Right ventricle myocardium inferior (tissue), 1 donor: ENCODE measurements at regions not wholly inside any gene's neighbourhood (a gene's known extent, or its start where the extent isn't known, plus 50 kb on each side); places are given as distances from the start of the nearest gene placed in this dataset.

Experiments used
- ATAC-seq: fragments of 200-7000 bp; cut with Tn5 transposase; one replicate; pipeline ENCODE4 v1.9.1; 2020; ENCODE audit warnings: mild to moderate bottlenecking, moderate library complexity
- DNase-seq: peaks from one replicate; pipeline ENCODE4 v3.0.0; 2021; ENCODE audit errors: missing footprints
- intact Hi-C: fragments of 100-400 bp; cut with DNase I; formaldehyde crosslinking; loops from one replicate; pipeline ENCODE4 v1.11.0; 2022
- donor health status: DM: no; HTN: yes; CAD: no; lungs with severe emphysema.

DNA sequence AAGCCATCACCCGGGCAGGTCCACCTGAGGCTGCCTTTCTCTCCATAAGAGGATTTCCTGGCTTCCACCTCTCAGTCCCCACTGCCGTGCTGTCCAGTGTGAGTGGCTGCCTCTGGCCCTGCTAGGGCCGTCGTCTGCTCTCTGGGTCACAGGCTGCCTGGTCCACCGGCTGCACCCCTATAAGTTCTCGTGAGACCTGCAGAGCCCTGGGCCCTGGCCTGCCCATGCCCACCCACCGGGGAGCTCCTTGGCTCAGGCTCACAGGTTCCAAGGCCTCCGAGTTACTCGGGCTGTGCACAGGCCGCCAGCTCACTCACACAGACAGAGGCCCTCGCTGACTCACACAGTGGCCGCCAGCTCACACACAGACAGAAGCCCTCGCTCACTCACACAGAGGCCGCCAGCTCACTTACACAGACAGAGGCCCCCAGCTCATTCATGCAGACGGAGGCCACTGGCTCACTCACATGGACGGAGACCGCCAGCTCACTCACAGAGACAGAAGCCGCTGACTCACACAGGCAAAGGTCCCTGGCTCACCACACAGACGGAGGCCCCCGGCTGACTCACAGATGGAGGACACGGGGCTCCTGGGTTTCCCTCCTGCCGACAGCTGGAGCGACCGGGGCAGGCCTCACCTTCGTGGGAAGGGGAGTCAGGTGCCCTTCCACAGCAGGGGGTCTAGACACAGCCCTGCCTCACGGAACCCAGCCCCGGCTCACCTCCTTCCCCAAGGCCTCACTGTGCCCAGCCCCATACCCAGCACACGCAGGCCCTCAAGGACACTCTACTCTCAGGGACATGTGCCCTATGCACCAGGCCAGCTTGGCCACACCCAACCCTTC lies 334.1 kb upstream of the MYT1L start:
- no peak for DNase-seq
- intact Hi-C loops, result no loop called here
- no peak for ATAC-seq

DNA sequence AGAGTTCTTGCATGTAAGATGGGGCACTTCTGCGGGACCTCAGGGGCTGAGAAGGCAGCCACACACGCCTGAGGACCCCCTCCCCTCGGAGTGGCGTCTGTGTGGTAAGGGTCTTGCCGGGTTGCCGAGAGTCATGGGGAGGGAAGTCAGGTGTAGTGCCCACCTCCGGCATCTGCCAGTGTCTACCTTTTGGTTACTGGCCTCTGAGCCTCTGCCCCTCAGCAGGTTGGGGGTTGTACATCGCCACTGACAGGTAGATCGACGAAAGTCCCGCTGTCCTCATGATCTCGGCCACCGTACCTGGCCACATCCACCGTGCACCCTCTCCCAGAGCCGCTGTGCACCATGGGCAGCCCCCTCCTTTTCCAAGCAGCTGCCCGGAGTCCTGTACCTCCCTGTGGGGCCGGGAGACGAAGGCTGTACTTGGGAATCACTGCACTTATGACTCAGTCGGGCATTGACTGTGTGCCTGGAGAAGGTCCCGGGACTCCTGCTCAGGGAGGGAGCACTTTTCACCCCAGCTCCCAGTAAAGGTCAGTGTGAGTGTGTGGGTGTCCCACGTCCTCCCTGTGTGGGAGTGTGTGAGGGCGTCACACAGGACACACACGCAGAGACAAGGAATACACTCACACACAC lies 332.4 kb upstream of the MYT1L start:
- intact Hi-C loops, result loop anchor here (2.0 kb wide), 1 partner anchor 107 kb away; no protein-coding TSS in a partner anchor
- no peak for ATAC-seq
- no peak for DNase-seq

GRCh38 chr2:2662847-2663356 lies 331.8 kb upstream of the MYT1L start:
- DNase-seq (no peak), ATAC-seq (no peak)
- intact Hi-C loops, result loop anchor here (2.0 kb wide), 1 partner anchor 108 kb away; no protein-coding TSS in a partner anchor

GRCh38 chr2:2662037-2662846 lies 331.2 kb upstream of the MYT1L start:
- DNase-seq (no peak), ATAC-seq (peak; percentile 90)
- intact Hi-C loops, result loop anchor here (2.0 kb wide), 1 partner anchor 109 kb away; no protein-coding TSS in a partner anchor

- ATAC-seq (no peak), DNase-seq (no peak)
- intact Hi-C loops, result no loop called here
Measured at GRCh38 chr2:2660789-2661355, 329.8 kb upstream of the MYT1L start.

DNA sequence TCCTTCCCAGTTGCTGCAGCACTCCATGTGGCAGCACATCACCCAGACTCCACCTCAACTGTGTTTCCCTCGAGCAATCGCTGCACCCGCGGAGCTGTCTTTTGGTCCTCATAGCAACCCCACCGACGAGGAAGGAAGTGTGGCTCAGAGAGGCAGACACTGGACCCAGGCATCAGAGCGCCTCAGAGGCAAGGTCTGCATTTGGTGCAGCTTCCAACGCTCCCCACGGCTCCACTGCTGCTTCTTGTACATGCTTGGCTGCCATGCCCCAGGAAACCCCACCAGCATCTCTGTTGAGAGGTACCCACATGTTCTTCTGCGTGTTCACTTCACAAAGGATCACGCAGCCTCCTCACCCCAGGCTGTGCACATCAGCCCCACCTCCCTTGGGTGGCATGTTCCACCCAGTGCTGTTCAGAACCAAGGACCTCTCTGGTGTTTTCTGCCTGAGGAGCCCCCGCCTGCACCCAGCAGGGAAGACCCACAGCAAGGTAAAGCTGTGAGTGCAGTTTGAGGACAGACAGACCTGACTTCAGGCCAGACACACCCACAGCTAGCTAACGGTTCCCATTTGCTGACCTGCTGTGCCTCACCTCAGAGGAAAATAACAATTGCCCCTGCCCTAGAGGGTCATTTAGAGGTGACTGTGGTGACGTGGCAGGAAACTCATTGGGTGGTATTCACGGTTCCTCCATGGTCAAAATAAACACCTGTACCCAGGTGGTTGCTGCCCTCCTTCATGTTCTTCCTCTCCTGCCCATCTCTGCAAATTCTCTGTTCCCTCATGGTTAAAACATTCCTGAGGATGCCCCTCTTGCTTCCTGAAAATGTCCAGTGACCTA lies 326.3 kb upstream of the MYT1L start:
- no peak for DNase-seq
- intact Hi-C loops, result no loop called here
- no peak for ATAC-seq

- intact Hi-C loops, result no loop called here
- no peak for DNase-seq
- no peak for ATAC-seq
Measured at GRCh38 chr2:2656115-2657011, 325.3 kb upstream of the MYT1L start.

DNA sequence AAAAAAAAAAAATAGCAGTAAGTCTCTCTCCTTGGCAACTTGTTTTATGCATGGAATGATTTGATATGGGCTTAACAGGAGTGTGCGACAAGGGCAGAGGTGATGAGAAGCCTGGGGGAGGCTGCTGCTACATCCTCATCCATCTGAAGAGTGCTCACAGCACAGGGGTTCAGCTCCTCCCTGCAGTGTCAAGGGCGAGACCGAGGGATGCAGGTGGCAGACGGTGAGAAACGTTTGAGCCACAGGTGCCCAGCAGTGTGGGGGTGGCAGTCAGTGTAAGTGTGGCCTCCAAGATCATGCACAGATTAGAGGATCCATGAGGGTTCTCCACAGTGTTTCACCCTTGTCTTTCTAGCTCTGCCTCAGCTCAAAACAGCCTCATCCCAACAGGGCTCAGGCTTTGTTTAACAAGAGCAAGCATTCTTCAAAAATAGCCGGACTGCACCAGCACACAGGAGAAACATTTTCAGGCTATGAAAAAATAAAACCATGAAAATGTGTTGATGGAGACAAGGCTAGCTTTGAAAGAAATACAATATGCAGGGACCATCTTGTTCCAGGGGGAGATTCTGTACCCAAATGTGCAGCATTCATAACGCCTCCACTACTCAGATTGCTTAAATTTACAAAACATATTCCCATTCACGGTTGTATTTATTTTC lies 324.5 kb upstream of the MYT1L start:
- DNase-seq (no peak), ATAC-seq (no peak)
- intact Hi-C loops, result no loop called here

DNA sequence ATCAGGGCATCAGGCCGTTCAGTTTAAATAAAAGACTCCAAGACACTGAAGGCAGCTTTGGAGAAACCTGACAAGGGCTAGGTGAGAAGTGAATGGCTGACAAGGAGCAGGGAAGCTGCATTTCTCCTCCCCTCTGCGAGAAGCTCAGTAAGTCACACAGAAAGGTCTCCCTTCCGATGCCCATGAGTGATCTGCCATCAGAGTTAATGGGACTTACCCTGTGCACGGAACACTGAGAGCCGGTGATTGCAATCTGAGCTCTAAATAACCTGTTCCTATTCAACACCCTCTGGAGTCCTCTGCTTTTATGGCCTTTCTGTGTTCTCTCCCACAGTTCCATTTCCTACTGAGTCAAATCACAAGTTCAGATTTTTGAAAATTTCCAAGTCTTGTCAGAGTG lies 322.2 kb upstream of the MYT1L start:
- DNase-seq, result no peak
- intact Hi-C loops, result no loop called here
- no peak for ATAC-seq

- intact Hi-C loops, result no loop called here
- ATAC-seq, result no peak
- DNase-seq, result no peak
Measured at GRCh38 chr2:2650608-2651375, 319.7 kb upstream of the MYT1L start.

- ATAC-seq, result no peak
- DNase-seq, result no peak
- intact Hi-C loops, result no loop called here
Measured at GRCh38 chr2:2649109-2650072, 318.3 kb upstream of the MYT1L start.

DNA sequence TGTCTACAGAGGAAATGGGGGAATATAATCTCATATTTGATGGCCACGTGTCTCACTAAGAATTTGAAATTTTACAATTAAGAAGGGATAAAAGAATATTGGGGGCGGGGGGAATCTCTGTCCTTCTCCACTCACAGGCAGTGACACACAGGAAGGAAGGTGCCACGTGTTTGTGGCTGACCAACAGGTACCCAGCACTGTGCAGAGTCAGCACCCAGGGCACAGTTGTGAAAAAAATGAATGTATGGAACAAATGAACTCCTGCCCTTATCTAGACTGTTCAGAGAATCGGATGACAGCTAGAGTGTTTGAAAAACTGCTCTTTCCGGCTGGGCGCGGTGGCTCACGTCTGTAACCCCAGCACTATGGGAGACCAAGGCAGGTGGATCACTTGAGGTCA lies 317.0 kb upstream of the MYT1L start:
- ATAC-seq (no peak), DNase-seq (no peak)
- intact Hi-C loops, result no loop called here

- no peak for DNase-seq
- intact Hi-C loops, result no loop called here
- ATAC-seq, result no peak
Measured at GRCh38 chr2:2647141-2647541, 316.1 kb upstream of the MYT1L start.

DNA sequence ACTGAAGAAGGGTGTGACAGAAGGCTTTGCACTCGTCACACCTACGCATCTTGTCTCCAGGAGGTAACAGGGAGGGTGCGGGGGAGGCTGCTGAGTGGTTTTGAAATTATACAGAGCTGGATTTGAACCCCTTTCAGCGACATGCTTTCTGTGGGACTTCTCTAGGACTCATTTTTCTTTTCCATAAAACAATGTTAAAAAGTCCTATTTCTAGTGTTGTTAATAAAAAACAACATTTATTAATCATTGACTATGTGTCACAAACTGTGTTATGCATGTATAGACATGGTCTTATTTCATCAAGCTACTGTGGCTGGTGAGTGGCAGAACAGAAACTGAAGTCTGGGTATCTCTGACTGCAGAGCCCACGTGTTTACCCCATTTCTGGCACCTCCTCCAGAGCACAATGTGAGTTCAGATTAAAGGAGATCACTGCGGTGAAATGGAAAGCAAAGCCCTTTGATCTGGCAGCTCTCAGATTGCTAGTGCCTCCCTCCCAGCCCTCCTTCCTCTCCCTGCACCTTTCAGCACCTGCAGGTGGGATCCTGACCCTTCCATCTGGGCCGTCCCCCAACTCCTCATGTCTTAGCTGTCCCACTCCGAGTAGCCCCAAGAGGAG lies 315.5 kb upstream of the MYT1L start:
- intact Hi-C loops, result no loop called here
- no peak for DNase-seq
- ATAC-seq, result no peak
